HL-60 (cell line): ENCODE measurements at regions not wholly inside any gene's neighbourhood (a gene's known extent, or its start where the extent isn't known, plus 50 kb on each side); places are given as distances from the start of the nearest gene placed in this dataset.

Experiments
- POLR2AphosphoS5 ChIP-seq: IDR thresholded peaks from 2 replicates; pipeline ENCODE4 v1.6.1; 2012; ENCODE audit warnings: low read depth
- SPI1 ChIP-seq: IDR thresholded peaks from 2 replicates; pipeline ENCODE4 v1.6.1; 2012; ENCODE audit warnings: low read depth, mild to moderate bottlenecking, borderline replicate concordance
- TF ChIP-seq, protein P1 (sequence below): IDR thresholded peaks from one replicate; pipeline ENCODE4 v1.5.1; 2011; ENCODE audit warnings: low read length, control low read depth, inconsistent platforms; ENCODE audit not compliant: insufficient read depth
- TF ChIP-seq, protein P2 (sequence below): IDR thresholded peaks from 2 replicates; pipeline ENCODE4 v1.6.1; 2012; ENCODE audit warnings: low read depth; ENCODE audit not compliant: insufficient replicate concordance

GRCh38 chr4:122988696-122989095, 66.3 kb upstream of the NUDT6 start:
- TF ChIP-seq, protein P1, sequence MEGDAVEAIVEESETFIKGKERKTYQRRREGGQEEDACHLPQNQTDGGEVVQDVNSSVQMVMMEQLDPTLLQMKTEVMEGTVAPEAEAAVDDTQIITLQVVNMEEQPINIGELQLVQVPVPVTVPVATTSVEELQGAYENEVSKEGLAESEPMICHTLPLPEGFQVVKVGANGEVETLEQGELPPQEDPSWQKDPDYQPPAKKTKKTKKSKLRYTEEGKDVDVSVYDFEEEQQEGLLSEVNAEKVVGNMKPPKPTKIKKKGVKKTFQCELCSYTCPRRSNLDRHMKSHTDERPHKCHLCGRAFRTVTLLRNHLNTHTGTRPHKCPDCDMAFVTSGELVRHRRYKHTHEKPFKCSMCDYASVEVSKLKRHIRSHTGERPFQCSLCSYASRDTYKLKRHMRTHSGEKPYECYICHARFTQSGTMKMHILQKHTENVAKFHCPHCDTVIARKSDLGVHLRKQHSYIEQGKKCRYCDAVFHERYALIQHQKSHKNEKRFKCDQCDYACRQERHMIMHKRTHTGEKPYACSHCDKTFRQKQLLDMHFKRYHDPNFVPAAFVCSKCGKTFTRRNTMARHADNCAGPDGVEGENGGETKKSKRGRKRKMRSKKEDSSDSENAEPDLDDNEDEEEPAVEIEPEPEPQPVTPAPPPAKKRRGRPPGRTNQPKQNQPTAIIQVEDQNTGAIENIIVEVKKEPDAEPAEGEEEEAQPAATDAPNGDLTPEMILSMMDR, result no peak
- TF ChIP-seq, protein P2, sequence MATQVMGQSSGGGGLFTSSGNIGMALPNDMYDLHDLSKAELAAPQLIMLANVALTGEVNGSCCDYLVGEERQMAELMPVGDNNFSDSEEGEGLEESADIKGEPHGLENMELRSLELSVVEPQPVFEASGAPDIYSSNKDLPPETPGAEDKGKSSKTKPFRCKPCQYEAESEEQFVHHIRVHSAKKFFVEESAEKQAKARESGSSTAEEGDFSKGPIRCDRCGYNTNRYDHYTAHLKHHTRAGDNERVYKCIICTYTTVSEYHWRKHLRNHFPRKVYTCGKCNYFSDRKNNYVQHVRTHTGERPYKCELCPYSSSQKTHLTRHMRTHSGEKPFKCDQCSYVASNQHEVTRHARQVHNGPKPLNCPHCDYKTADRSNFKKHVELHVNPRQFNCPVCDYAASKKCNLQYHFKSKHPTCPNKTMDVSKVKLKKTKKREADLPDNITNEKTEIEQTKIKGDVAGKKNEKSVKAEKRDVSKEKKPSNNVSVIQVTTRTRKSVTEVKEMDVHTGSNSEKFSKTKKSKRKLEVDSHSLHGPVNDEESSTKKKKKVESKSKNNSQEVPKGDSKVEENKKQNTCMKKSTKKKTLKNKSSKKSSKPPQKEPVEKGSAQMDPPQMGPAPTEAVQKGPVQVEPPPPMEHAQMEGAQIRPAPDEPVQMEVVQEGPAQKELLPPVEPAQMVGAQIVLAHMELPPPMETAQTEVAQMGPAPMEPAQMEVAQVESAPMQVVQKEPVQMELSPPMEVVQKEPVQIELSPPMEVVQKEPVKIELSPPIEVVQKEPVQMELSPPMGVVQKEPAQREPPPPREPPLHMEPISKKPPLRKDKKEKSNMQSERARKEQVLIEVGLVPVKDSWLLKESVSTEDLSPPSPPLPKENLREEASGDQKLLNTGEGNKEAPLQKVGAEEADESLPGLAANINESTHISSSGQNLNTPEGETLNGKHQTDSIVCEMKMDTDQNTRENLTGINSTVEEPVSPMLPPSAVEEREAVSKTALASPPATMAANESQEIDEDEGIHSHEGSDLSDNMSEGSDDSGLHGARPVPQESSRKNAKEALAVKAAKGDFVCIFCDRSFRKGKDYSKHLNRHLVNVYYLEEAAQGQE, result no peak
- TF ChIP-seq POLR2AphosphoS5 (no peak), SPI1 (no peak)
